ENCODE measurements at regions not wholly inside any gene's neighbourhood (a gene's known extent, or its start where the extent isn't known, plus 50 kb on each side); places are given as distances from the start of the nearest gene placed in this dataset.

DNA sequence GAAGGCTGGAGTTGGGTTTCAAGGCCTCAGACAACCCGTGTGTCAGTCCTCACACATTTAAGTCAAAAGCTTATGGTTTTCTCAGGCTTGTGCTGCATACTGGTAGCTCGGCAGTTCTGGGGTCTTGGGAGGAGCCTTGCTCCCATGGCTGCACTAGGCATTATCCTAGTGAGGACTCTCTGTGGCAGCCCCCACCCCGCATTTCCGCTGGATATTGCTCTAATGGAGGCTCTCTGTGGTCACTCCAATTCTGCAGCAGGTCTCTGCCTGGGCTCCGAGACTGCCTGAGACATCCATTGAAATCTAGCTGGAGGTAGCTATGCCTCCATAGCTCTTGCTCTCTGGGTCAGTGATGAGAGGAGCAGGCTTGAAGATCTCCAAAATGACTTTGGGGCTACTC, 311.5 kb upstream of the PTGER4 start:
- H3K9ac ChIP-seq (ENCODE audit: low read length) = no peak overlapping the region
- no peaks in the 10 kb centered on the region for H3F3A ChIP-seq (ENCODE audit: insufficient read depth, low read length)
- no peak for DNase-seq
- TF ChIP-seq EZH2phosphoT487 (IDR thresholded peaks at IDR 0.05; ENCODE audit: low read length) = no peak
- no peak overlapping the region for H3K4me3 ChIP-seq (ENCODE audit: low read length)
- no peak overlapping the region for H3K4me2 ChIP-seq (ENCODE audit: low read depth, low read length)
- H3K36me3 ChIP-seq (replicated peaks; ENCODE audit: insufficient read depth, low read length) = no peaks in the 10 kb centered on the region
- H3K27ac ChIP-seq (ENCODE audit: low read length) = no peak overlapping the region
- no peaks in the 10 kb centered on the region for H3K9me3 ChIP-seq (replicated peaks; ENCODE audit: insufficient read depth, low read length)
- no peaks in the 10 kb centered on the region for H4K20me1 ChIP-seq (ENCODE audit: insufficient read depth, low read length)
- H2AFZ ChIP-seq (ENCODE audit: low read length) = no peak overlapping the region
- peaks cover 3% of the 10 kb centered on the region; the same call in 1 of the 2 replicates for H3K4me1 ChIP-seq (ENCODE audit: low read length)
- H3K9me2 ChIP-seq (replicated peaks; ENCODE audit: insufficient read depth, low read length) = no peaks in the 10 kb centered on the region
- no peaks in the 10 kb centered on the region for H3K79me2 ChIP-seq (ENCODE audit: low read length)
- no peaks in the 10 kb centered on the region for H3K27me3 ChIP-seq (replicated peaks; ENCODE audit: insufficient read depth, low read length)

GRCh38 chr5:40367255-40367654, 312.5 kb upstream of the PTGER4 start:
- no peak overlapping the region for H3K4me2 ChIP-seq (ENCODE audit: low read depth, low read length)
- no peak for DNase-seq

DNA sequence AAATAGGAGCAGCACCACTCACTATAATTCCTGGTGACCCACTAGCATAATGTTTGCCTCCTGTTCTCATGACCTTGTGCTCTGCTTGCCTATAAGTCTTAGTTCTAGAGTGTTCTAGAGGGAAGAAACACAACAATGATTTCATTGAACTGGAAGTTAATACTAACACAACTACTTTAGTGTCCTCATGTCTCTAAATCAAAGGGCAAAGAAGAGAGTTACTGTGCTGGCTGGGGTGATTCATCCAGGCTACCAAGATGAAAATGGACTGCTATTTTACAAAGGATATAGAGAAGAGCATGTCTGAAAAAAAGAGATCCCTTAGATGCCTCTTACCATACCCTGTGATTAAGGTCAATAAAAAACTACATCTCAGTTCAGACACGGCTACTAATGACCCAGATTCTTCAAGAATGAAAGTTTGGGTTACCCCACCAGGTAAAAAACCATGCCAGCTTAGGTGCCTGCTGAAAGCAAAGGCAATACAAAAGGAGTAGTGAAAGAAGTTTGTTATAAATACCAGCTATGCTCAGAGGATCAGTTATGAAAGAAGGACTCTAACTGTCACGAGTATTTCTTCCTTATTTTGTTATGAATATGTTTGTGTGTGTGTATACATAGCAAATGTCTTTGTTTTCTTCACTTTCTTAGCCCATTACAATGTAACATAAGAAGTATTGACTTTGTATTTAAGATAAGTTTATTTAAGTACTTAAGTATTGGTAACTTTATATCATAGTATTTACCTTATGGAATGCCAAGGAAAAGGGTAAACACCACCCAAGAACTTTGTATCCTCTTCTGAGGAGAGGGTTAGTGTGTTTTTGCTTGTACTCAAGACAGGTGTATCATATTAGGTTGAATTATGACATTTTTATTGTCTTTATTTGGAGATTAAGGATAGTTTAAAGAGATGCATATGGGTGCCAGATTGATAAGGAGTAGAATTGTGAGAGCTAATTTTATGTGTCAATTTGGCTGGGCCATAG, 314.1 kb upstream of the PTGER4 start:
- DNase-seq = no peak
- no peak overlapping the region for H3K4me3 ChIP-seq (ENCODE audit: low read length)
- no peaks in the 10 kb centered on the region for H4K20me1 ChIP-seq (ENCODE audit: insufficient read depth, low read length)
- no peaks in the 10 kb centered on the region for H3K27me3 ChIP-seq (replicated peaks; ENCODE audit: insufficient read depth, low read length)
- no peak overlapping the region for H3K4me2 ChIP-seq (ENCODE audit: low read depth, low read length)
- H3K27ac ChIP-seq (ENCODE audit: low read length) = no peak overlapping the region
- no peaks in the 10 kb centered on the region for H3K9me2 ChIP-seq (replicated peaks; ENCODE audit: insufficient read depth, low read length)
- no peak overlapping the region for H3K9ac ChIP-seq (ENCODE audit: low read length)
- peaks cover 3% of the 10 kb centered on the region; the same call in 1 of the 2 replicates for H3K4me1 ChIP-seq (ENCODE audit: low read length)
- H2AFZ ChIP-seq (ENCODE audit: low read length) = no peak overlapping the region
- no peak for TF ChIP-seq CTCF (IDR thresholded peaks at IDR 0.05; ENCODE audit: low read length)
- no peaks in the 10 kb centered on the region for H3K36me3 ChIP-seq (replicated peaks; ENCODE audit: insufficient read depth, low read length)
- H3F3A ChIP-seq (ENCODE audit: insufficient read depth, low read length) = no peaks in the 10 kb centered on the region
- no peaks in the 10 kb centered on the region for H3K9me3 ChIP-seq (replicated peaks; ENCODE audit: insufficient read depth, low read length)
- no peaks in the 10 kb centered on the region for H3K79me2 ChIP-seq (ENCODE audit: low read length)

More at GRCh38 chr5:40367255-40367654, 312.5 kb upstream of the PTGER4 start:
- Histone ChIP-seq H2AFZ (ENCODE audit: low read length) (no peak overlapping the region), H3K36me3 (replicated peaks; ENCODE audit: insufficient read depth, low read length) (no peaks in the 10 kb centered on the region), H3K27ac (ENCODE audit: low read length) (no peak overlapping the region), H3K4me1 (ENCODE audit: low read length) (peaks cover 3% of the 10 kb centered on the region; the same call in 1 of the 2 replicates), H3K27me3 (replicated peaks; ENCODE audit: insufficient read depth, low read length) (no peaks in the 10 kb centered on the region), H3K9ac (ENCODE audit: low read length) (no peak overlapping the region), H3K79me2 (ENCODE audit: low read length) (no peaks in the 10 kb centered on the region), H3K9me3 (replicated peaks; ENCODE audit: insufficient read depth, low read length) (no peaks in the 10 kb centered on the region), H3F3A (ENCODE audit: insufficient read depth, low read length) (no peaks in the 10 kb centered on the region), H3K4me3 (ENCODE audit: low read length) (no peak overlapping the region), H4K20me1 (ENCODE audit: insufficient read depth, low read length) (no peaks in the 10 kb centered on the region), H3K9me2 (replicated peaks; ENCODE audit: insufficient read depth, low read length) (no peaks in the 10 kb centered on the region)
- TF ChIP-seq CTCF (IDR thresholded peaks at IDR 0.05; ENCODE audit: low read length) (0 out of 2 replicates have a peak, but pooled peaks have one; percentile 9), EZH2phosphoT487 (IDR thresholded peaks at IDR 0.05; ENCODE audit: low read length) (no peak), EZH2 (optimal IDR thresholded peaks at IDR 0.05; ENCODE audit: low read depth, low read length) (no peak)

DNA sequence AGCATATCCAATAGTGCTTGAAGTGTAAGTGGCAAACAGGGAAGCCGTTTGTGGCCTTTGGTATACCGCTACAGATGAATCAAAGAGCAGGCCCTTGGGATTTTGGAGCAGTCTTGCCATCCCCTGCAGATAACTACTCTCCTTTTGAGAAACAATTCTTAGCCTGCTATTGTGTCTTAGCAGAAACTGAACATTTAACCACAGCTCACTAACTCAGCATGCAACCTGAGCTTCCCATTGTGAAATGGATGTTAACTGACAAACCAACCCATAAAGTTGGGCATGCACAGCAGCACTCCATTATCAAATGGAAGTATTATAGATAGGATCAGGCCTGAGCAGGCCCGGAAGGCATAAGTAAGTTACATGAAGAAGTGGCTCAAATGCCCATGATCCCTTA, 315.3 kb upstream of the PTGER4 start:
- no peak for DNase-seq
- no peak overlapping the region for H3K4me3 ChIP-seq (ENCODE audit: low read length)
- H3K9me3 ChIP-seq (replicated peaks; ENCODE audit: insufficient read depth, low read length) = no peaks in the 10 kb centered on the region

More for the DNA sequence above, 315.3 kb upstream of the PTGER4 start:
- no peaks in the 10 kb centered on the region for H4K20me1 ChIP-seq (ENCODE audit: insufficient read depth, low read length)
- H3K9me2 ChIP-seq (replicated peaks; ENCODE audit: insufficient read depth, low read length) = no peaks in the 10 kb centered on the region
- no peak overlapping the region for H3K27ac ChIP-seq (ENCODE audit: low read length)
- H3K79me2 ChIP-seq (ENCODE audit: low read length) = no peaks in the 10 kb centered on the region
- no peak overlapping the region for H3K9ac ChIP-seq (ENCODE audit: low read length)
- H3K4me2 ChIP-seq (ENCODE audit: low read depth, low read length) = no peak overlapping the region
- no peak for TF ChIP-seq EZH2 (optimal IDR thresholded peaks at IDR 0.05; ENCODE audit: low read depth, low read length)
- TF ChIP-seq EZH2phosphoT487 (IDR thresholded peaks at IDR 0.05; ENCODE audit: low read length) = no peak
- no peak for TF ChIP-seq CTCF (IDR thresholded peaks at IDR 0.05; ENCODE audit: low read length)
- H2AFZ ChIP-seq (ENCODE audit: low read length) = no peak overlapping the region
- no peaks in the 10 kb centered on the region for H3K27me3 ChIP-seq (replicated peaks; ENCODE audit: insufficient read depth, low read length)
- H3F3A ChIP-seq (ENCODE audit: insufficient read depth, low read length) = no peaks in the 10 kb centered on the region
- H3K4me1 ChIP-seq (ENCODE audit: low read length) = peaks cover 3% of the 10 kb centered on the region; the same call in 1 of the 2 replicates
- no peaks in the 10 kb centered on the region for H3K36me3 ChIP-seq (replicated peaks; ENCODE audit: insufficient read depth, low read length)

Measured in MM.1S (cell line).